Pulmonary artery endothelial cell (primary cell): ENCODE measurements at regions not wholly inside any gene's neighbourhood (a gene's known extent, or its start where the extent isn't known, plus 50 kb on each side); places are given as distances from the start of the nearest gene placed in this dataset.
"Not testable (repeated sequence)": the region's sequence is repeated elsewhere in the genome, so short reads cannot be mapped to it uniquely, and the experiment has no call there.

ENCODE experiments used
- DNase-seq: peaks from one replicate; pipeline ENCODE4 v3.0.0-alpha.2; 2011; ENCODE audit warnings: low read depth, low spot score

DNA sequence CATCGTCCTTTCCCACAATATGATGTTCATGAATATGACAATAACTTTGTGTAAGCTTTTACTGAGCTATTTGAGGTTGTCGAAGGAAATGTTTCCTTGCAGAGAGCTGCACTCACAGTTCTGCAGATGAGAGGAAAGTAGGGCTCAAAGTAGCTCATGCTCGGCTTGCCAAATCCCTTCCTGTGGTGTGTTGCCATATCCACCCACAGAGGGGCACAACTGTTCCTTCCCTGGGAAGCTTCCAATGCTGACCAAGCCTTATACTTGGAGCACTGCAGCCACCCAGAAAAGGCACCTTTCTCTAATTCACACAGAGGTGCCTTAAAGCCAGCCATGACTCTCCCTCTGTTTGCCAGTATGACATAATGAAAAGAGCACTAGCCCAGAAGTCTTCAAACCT lies 390.3 kb downstream of the CAAP1 start:
- DNase-seq: no peak

DNA sequence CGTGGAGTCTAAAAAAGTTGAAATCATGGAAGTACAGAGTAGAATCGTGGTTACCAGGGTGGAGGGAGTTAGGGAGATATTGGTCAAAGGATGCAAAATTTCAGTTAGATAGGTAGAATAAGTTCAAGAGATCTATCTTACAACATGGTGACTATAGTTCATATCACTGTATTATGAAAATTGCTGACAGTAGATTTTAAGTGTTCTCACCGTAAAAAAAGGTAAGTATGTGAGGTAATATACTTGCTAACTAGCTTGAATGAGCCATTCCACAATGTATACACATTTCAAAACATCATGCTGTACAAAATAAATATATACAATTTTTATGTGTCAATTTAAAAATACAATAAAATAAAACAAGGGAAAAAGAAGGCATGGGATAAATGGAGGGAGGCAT lies 392.1 kb downstream of the CAAP1 start:
- no peak for DNase-seq

DNA sequence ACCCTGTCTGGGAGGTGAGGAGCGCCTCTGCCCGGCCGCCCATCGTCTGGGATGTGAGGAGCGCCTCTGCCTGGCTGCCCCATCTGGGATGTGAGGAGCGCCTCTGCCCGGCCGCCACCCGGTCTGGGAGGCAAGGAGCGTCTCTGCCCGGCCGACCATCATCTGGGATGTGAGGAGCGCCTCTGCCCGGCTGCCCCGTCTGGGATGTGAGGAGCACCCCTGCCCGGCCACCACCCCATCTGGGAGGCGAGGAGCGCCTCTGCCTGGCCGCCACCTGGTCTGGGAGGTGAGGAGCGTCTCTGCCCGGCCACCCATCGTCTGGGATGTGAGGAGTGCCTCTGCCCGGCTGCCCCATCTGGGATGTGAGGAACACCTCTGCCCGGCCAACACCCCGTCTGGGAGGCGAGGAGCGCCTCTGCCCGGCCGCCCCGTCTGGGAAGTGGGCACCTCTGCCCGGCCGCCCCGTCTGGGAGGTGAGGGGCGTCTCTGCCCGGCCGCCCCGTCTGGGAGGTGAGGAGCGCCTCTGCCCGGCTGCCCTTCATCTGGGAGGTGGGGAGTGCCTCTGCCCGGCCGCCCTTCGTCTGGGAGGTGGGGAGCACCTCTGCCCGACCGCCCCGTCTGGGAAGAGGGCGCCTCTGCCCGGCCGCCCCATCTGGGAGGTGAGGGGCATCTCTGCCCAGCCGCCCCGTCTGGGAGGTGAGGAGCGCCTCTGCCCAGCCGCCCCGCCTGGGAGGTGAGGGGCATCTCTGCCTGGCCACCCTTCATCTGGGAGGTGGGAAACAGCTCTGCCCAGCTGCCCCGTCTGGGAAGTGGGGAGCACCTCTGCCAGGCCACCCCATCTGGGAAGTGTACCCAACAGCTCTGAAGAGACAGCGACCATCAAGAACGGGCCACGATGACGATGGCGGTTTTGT lies 399.7 kb downstream of the CAAP1 start:
- not testable (repeated sequence) for DNase-seq

DNA sequence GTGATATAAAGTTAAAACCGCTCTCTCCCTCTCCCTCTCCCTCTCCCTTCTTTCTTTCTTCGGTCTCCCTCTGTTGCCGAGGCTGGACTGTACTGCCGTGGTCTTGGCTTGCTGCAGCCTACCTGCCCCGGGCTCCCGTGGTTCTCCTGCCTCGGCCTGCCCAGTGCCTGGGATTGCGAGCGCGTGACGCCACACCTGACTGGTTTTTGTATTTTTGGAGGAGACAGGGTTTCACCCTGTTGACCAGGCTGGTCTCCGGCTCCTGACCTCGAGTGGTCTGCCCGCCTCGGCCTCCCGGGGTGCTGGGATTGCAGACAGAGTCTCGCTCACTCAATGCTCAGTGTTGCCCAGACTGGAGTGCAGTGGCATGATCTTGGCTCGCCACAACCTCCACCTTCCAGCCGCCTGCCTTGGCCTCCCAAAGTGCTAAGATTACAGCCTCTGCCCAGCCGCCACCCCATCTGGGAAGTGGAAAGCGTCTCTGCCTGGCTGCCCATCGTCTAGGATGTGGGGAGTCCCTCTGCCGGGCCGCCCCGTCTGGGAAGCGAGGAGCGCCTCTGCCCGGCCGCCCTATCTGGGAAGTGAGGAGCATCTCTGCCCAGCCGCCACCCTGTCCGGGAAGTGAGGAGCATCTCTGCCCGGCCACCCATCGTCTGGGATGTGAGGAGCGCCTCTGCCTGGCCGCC lies 400.5 kb downstream of the CAAP1 start:
- not testable (repeated sequence) for DNase-seq

DNA sequence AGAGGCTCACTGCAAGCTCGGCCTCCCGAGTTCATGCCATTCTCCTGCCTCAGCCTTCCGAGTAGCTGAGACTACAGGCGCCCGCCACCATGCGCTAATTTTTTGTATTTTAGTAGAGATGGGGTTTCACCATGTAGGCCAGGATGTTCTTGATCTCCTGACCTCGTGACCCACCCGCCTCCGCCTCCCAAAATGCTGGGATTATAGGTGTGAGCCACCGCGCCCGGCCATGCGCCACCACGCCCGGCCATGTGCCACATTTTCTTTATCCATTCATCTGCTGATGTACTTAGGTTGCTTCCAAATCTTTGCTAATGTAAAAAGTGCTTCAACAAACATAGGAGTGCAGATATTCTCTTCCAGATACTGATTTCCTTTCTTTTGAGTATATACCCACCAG lies 408.6 kb downstream of the CAAP1 start:
- no peak for DNase-seq

DNA sequence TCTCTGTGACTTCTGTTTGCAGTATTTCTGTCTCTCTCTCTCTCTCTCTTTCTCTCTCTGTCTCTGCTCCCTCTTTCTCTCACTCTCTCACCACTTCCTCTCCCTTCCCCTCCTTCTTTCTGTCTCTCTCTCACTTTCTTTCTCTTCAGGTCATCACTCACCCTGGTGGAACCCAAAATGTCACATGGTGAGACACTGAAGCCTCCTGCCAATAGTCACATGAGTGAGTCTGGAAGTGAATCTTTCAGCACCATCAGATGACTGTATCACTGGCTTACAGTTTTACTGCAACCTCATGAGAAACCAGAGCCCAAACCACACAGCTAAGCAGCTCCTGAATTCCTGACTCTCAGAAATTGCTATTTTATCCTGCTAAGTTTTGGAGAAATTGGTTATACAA lies 414.6 kb downstream of the CAAP1 start:
- DNase-seq: no peak

DNA sequence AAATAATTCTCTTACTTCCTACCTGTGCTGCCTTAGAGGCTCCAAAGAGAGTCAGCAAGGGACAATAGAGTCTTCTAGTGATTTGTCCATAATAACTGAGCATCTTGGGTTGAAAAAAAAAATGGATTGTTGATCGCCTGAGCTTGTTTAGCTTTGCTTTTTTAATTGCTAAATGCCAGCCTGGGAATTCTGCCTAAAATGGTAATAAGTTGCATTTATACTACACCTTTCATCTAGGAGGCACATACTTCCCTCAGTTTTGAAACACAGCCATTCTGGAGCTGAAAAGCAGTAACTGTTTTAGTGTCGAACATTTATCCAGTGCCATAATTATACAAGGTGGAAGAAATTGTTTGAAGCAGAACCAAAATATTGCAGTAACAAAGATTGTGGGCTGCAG lies 421.3 kb downstream of the CAAP1 start:
- no peak for DNase-seq

DNA sequence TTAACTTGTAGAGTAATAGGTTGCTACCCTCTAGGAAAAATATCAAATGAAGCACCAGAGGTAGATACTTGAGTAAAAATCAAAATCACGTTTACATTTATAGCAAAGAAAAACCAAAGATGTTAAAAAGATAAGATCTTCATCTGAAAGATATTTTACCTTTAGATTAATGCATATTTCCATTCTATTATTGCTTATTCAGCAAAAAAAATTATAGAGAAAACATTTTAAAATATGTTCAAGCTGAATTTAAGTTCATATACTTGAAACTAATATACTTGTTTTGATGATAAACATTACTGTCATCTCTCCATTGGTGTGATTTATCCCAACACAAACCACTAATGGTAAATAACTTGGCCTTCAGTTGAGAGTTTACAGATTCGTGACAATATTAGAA lies 422.3 kb downstream of the CAAP1 start:
- no peak for DNase-seq

DNA sequence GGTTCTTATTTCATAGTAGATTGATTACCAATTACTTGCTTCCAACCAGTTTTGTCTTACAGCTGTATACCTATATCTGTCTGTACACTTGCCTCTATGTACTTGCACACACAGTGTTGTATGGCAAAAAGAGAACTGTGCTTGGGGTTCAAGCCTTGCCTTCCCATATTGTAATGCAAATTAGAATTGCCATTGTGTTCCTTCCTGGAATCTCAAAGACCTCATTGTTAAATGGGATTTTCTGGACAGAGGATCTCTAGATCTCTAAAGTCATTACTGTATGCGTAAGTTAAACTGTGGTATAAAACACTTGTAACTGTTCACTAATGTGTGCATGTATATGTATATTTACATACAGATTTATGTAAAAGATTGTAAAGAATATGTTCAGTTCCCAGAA lies 428.8 kb downstream of the CAAP1 start:
- DNase-seq: no peak

DNA sequence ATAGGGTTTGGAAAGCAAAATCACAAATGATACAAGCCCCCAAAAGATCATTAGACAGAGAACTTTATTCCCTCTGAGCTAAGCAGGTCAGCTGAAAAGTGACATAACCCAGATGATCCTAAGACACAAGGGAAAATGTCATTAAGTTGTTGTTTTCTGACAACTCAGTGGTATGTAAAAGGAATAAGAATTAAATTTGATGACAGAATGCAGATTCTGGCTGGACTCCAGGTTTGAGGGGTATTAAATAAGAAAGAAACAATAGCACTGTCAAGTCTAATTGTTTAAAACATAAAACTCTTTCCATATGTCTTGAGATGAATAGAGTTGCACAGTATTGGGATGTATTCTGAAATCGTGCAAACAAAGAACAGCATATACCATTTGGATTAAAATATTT lies 429.9 kb downstream of the CAAP1 start:
- DNase-seq: no peak

DNA sequence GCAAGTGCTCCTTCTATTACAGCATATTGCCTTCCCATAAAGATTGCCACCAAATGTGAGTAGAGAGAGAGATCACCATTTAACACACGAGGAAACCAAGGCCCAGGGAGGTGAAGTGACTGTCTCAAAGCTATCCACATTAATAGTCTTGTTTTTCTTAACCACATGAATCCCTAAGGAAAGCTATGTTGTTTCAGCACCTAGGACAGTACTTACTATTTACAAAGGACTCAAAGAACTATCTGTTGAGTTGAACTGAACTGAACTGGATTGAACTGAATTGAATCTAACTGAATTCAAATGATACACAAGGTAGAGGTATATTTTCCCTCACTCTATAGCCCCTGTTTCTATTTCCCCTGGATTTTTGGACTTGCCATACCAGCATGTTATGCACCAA lies 430.4 kb downstream of the CAAP1 start:
- DNase-seq: no peak

DNA sequence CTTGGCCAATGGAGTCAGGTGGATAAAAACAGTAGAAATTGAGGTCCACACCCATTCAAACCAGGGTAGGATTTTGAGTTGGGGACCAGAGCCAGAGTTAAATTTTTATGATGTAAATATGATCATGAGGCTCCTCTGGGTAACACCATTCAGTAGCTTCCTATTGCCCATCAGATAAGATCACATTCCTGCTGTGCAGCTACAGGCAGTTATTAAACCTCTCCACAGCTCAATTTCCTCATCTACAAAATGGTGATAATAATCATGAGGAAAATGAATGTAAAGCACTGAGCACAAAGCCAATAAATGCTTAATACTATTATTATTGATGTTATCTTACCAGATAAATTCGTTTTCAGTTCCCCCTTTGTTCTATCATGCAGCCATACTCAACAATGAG lies 432.0 kb downstream of the CAAP1 start:
- no peak for DNase-seq

DNA sequence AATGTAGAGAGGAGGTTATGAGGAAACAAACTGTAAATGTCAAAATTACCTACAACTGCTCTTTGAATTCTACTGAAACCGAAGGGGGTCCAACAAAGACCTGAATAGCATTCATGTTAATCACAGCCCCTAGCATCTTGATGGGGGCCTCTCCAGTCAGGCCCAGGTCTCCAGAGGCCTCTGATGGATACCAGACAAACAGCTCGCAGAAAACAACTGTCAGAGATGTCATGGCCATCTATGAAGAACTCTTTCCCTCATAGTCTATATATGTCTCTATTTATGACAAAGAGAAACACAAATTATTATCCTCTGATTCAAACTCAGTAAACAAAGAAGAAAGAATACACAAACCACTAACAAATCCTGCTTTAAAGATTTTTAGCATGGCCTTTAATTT lies 432.6 kb downstream of the CAAP1 start:
- no peak for DNase-seq

DNA sequence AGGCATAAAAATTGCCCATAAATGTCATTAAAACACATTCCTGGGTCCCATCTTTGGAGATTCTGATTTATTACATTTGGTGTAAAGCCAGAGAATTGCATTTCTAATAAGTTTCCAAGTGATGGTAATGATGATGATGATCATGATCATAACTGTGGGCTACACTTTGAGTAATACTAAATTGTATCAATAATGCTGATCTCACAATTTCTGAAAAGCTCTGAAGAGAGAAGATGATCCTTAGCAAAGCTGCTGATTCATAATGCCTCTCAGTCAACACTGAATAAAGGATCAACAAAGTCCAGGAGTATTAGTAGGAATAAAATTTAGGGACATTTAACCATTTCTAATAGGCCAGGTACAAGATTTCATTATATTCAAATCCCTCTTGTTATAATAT lies 434.5 kb downstream of the CAAP1 start:
- DNase-seq: no peak

DNA sequence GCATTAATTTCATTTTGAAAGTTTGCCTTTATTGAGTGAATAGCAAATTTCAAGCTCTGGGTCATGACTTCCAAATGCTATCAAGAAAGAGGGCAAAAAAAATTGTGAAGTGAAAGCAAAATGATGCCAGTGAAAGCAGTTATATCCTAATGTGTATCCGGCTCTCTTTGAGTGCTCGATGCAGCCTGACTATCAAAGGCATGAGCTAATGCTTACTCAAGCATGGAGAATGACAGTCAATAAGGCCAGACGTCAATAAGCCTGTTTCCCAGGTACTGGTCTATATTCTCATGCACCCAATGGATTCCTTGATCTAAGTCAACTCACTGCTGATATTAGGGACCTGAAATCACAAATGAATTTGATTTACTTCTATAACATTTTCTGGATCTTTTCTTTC lies 435.5 kb downstream of the CAAP1 start:
- no peak for DNase-seq

DNA sequence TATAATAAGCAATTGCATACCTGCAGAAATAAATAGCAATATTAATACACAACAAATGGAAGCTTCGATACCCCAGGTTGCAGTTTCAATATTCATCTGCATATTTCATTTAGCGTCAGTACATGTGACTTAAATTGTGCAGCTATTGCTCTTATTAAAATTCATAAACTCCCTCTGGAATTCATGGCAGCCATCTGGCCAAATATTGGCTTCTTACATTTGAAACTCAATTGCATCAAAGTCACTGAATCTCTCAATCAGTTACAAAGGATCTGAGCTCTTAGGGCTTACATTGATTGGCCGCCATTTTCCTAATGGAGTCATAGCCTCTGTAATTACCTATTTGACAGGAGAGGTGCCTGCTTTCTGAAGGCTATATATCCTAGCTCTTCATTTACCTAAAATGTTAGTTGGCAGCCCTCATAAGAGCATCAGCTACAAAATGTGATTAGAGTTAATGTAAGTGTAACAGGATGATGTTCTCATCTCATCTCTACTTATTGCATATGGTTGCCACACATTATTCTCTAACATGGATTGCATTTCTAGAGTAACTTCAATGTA lies 453.5 kb downstream of the CAAP1 start:
- no peak for DNase-seq

DNA sequence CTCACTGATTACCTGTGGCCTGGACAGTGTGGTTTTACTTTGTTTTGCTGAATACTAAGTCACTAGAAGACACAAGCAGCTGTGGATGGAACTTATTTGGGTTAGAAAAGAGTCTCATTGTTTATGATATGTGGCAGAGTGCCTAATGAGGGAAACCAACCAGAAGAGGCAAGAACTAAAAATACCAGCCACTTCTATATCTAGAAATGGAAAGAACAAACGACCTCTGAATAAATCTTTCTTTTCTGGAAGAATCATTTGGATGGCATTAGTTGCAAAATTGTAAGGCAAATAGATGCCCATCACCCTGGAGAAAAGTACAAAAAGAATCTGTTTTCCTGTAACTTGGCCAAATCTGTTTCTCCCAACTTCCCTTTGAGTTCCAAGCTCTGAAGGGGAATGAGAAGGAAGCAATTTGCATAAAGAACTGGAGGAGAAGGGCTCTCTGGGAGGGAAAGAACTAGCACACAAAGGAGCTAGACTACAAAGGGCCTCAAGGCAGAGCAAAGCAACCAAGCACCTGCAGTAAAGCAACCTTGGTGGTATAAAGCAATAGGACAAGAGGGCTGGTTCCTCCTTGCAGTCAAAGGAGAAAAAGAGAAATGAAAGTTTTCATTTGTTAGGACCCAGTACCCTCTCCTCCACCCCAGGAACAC lies 455.4 kb downstream of the CAAP1 start:
- DNase-seq: no peak

DNA sequence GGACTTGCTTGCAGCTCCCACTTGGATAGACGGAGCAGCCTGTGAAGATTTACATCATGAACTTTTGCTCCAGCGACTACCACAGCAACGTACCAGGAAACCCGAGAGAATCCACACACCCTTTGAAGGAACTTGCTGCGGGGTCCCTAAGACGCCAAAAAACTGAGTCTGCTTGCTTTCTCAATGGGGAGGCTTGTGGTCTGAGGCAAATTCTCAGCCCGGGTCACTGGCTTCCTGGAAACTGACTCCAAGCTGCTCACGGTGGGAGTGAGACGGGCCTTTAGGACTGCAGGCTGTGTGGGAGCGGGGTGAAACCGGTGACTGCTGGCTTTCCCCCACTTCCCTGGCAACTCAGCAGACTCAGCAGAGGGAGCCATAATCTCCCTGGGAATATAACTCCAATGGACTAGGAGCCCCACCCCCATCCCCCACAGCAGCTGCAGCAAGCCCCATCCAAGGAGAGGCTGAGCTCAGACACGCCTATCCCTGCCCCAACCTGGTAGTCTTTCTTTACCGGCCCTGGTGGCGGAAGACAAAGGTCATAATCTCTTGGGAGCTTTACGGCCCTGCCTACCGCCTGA lies 466.0 kb downstream of the CAAP1 start:
- DNase-seq: no peak

DNA sequence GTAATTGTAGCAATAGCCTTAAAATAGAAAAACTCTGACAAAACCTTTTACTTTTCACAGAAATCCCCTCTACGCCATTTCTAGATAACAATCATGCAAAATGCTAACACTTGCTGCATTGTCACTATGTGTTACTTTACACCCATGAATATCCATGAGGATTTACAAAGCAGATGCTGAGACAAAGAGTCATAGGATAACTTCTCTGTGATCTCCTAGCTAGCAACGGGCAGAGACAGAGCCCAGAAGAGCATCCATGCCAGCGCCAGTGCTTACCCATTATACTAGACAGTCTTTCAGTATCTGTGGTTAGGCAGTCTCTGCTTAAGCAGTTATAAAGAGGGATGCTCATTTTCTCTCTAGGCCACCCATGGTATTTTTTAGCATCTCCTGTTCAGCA lies 474.1 kb downstream of the CAAP1 start:
- no peak for DNase-seq

DNA sequence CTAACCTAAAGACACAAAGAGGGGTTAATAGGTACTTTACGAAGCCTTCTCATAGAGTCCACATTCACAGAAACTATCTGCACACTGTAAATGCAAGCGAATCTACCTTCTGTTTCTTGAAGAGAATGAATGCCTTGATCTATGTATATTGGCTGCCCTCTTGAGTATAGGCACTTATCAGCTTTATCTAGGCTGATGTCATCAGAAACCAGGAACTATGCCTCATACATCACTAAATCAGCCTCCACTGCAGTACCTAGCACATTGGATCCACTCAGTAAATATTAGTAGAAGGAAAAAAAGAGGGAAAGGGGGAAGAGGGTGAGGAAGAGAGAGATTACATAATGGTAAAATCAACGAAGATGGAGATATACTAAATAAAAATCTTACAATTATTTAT lies 477.1 kb downstream of the CAAP1 start:
- no peak for DNase-seq

DNA sequence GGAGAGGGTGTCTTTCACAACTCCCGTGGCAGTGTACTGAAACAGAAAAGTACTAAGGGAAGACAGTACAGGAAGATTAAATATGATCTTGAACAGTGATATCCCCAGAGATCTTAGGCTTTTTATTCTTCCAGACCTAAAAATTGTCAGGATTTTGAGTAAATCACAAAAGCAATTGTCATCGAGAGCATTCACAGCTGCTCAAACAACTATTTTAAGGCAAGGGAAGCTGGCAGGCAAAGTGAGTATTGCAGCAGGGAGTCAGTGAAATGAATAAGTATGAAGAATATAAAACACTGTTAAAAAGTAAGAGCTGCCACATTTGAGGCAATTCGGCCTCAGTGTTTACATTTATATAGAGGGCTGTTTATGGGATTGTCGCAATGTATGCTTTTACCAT lies 479.0 kb downstream of the CAAP1 start:
- no peak for DNase-seq

DNA sequence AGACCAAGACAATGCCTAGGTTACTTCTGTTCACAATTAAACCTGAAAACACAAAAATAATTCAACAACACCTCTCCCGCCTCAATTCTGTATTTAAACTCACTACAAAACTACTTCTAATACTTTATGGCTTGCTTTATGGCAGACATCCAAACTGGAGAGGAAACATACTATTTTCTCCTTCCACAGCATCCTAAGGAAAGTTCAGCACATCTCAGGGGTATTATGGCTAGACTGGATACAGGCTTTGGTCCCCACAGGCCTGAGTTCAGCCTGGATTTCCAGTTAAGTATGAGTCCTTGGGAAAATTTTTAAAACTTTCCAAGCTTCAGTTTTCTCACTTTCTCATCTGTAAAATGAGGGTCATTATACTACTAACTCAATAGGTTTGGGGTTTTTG lies 480.2 kb downstream of the CAAP1 start:
- no peak for DNase-seq
